H1 (cell line): ENCODE measurements at regions not wholly inside any gene's neighbourhood (a gene's known extent, or its start where the extent isn't known, plus 50 kb on each side); places are given as distances from the start of the nearest gene placed in this dataset.

Experiments used
- CHD7 ChIP-seq: fragments of 300-600 bp; sonication (generic); IDR thresholded peaks from 2 replicates; pipeline ENCODE4 v1.7.1; 2012; ENCODE audit warnings: low read length, moderate library complexity, mild to moderate bottlenecking, inconsistent platforms; ENCODE audit not compliant: insufficient replicate concordance
- PHF8 ChIP-seq: fragments of 200-600 bp; sonication (generic); conservative IDR thresholded peaks from 2 replicates; pipeline ENCODE4 v1.7.1; 2012; ENCODE audit warnings: low read depth, mild to moderate bottlenecking, inconsistent platforms, low read length, moderate library complexity
- POU5F1 ChIP-seq: IDR thresholded peaks from 2 replicates; pipeline ENCODE4 v1.6.1; 2011; ENCODE audit warnings: low read depth, mild to moderate bottlenecking, low read length, moderate library complexity

GRCh38 chr2:129881786-129882396 is 97.6 kb upstream of the RAB6C start (continued):
- TF ChIP-seq CHD7 (no peak), PHF8 (no peak), POU5F1 (no peak)
